ENCODE measurements at regions not wholly inside any gene's neighbourhood (a gene's known extent, or its start where the extent isn't known, plus 50 kb on each side); places are given as distances from the start of the nearest gene placed in this dataset.
"Not testable (repeated sequence)": the region's sequence is repeated elsewhere in the genome, so short reads cannot be mapped to it uniquely, and the experiment has no call there.

GRCh38 chr14:48710133-48710532 lies 876.0 kb downstream of the RPS29 start:
- no peaks in the 10 kb centered on the region for H3K9me3 ChIP-seq
- H3K27me3 ChIP-seq: no peaks in the 10 kb centered on the region
- 62 to 63% methylated on average over 1 of the region's 1 CpG for WGBS, 2 donors (ENCODE audit: low coverage in 1 of 2)
- in situ Hi-C loops (cut with MboI; ENCODE audit: low pct_ligation_motif_present in 1 of 4, low pct_unique_long_range_greater_than_20kb in 1 of 4, low sequenced_read_pairs in 3 of 4): no loop called here
- DNase-seq: no peak
- intact Hi-C loops (cut with DNase I; ENCODE audit: low total_unique reads): no loop called here
- no peaks in the 10 kb centered on the region for H3K4me1 ChIP-seq
- no peak for TF ChIP-seq POLR2A (IDR thresholded peaks at IDR 0.05)
- TF ChIP-seq, protein P1, sequence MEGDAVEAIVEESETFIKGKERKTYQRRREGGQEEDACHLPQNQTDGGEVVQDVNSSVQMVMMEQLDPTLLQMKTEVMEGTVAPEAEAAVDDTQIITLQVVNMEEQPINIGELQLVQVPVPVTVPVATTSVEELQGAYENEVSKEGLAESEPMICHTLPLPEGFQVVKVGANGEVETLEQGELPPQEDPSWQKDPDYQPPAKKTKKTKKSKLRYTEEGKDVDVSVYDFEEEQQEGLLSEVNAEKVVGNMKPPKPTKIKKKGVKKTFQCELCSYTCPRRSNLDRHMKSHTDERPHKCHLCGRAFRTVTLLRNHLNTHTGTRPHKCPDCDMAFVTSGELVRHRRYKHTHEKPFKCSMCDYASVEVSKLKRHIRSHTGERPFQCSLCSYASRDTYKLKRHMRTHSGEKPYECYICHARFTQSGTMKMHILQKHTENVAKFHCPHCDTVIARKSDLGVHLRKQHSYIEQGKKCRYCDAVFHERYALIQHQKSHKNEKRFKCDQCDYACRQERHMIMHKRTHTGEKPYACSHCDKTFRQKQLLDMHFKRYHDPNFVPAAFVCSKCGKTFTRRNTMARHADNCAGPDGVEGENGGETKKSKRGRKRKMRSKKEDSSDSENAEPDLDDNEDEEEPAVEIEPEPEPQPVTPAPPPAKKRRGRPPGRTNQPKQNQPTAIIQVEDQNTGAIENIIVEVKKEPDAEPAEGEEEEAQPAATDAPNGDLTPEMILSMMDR (IDR thresholded peaks at IDR 0.05): no peak
- TF ChIP-seq POLR2AphosphoS5 (IDR thresholded peaks at IDR 0.05): no peak
- no peak for TF ChIP-seq EP300 (IDR thresholded peaks at IDR 0.05; ENCODE audit: low read depth)
- no peak overlapping the region for H3K27ac ChIP-seq
- no peaks in the 10 kb centered on the region for H3K36me3 ChIP-seq
- H3K4me3 ChIP-seq: no peak overlapping the region

DNA sequence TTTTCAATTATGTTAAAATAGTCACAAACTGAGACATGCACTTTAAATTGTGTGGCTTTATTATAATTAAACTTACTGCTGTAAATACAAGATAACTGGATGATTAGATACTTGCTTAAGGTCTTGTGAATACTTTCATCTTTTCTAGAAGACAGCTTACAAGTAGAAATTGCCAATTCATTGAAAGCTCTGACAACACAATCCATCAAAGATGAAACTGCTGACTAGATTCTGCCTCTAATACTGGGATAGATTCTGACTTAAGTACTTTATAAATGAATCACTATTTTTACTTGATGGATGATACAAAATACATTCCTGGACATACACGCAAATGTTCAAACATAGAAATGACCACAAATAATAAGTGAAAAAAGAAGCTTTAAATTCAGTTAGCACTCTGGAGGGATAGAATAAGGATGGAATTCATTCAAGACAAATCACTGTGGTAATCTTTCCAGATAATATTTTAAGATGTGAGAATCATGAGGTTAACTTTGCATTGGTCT lies 876.8 kb downstream of the RPS29 start:
- no peak for DNase-seq
- 85 to 95% methylated on average over 1 of the region's 1 CpG for WGBS, 2 donors (ENCODE audit: low coverage in 1 of 2)
- in situ Hi-C loops (cut with MboI; ENCODE audit: low pct_ligation_motif_present in 1 of 4, low pct_unique_long_range_greater_than_20kb in 1 of 4, low sequenced_read_pairs in 3 of 4): no loop called here

GRCh38 chr14:48704639-48705038 lies 881.5 kb downstream of the RPS29 start:
- intact Hi-C loops (cut with DNase I; ENCODE audit: low total_unique reads) (no loop called here), in situ Hi-C loops (cut with MboI; ENCODE audit: low pct_ligation_motif_present in 1 of 4, low pct_unique_long_range_greater_than_20kb in 1 of 4, low sequenced_read_pairs in 3 of 4) (no loop called here)
- Histone ChIP-seq H3K27me3 (no peaks in the 10 kb centered on the region), H3K9me3 (no peaks in the 10 kb centered on the region), H3K4me1 (no peaks in the 10 kb centered on the region), H3K27ac (no peak overlapping the region), H3K4me3 (no peak overlapping the region), H3K36me3 (no peaks in the 10 kb centered on the region)
- TF ChIP-seq, protein P1 (IDR thresholded peaks at IDR 0.05): no peak
- TF ChIP-seq POLR2A (IDR thresholded peaks at IDR 0.05): no peak
- no peak for TF ChIP-seq POLR2AphosphoS5 (IDR thresholded peaks at IDR 0.05)
- TF ChIP-seq EP300 (IDR thresholded peaks at IDR 0.05; ENCODE audit: low read depth): no peak
- DNase-seq: no peak

More for the DNA sequence above, 876.8 kb downstream of the RPS29 start:
- H3K4me3 ChIP-seq: no peak overlapping the region
- no peak for TF ChIP-seq EP300 (IDR thresholded peaks at IDR 0.05; ENCODE audit: low read depth)
- H3K36me3 ChIP-seq: no peaks in the 10 kb centered on the region
- H3K4me1 ChIP-seq: no peaks in the 10 kb centered on the region
- intact Hi-C loops (cut with DNase I; ENCODE audit: low total_unique reads): no loop called here
- no peaks in the 10 kb centered on the region for H3K9me3 ChIP-seq
- H3K27ac ChIP-seq: no peak overlapping the region
- H3K27me3 ChIP-seq: no peaks in the 10 kb centered on the region

GRCh38 chr14:48703728-48704467 lies 882.3 kb downstream of the RPS29 start:
- Histone ChIP-seq H3K36me3 (no peaks in the 10 kb centered on the region), H3K9me3 (no peaks in the 10 kb centered on the region), H3K4me3 (no peak overlapping the region), H3K4me1 (no peaks in the 10 kb centered on the region), H3K27ac (no peak overlapping the region), H3K27me3 (no peaks in the 10 kb centered on the region)
- TF ChIP-seq, protein P1 (IDR thresholded peaks at IDR 0.05): no peak
- TF ChIP-seq EP300 (IDR thresholded peaks at IDR 0.05; ENCODE audit: low read depth) (no peak), POLR2A (IDR thresholded peaks at IDR 0.05) (no peak), POLR2AphosphoS5 (IDR thresholded peaks at IDR 0.05) (no peak)
- no peak for DNase-seq
- in situ Hi-C loops (cut with MboI; ENCODE audit: low pct_ligation_motif_present in 1 of 4, low pct_unique_long_range_greater_than_20kb in 1 of 4, low sequenced_read_pairs in 3 of 4): no loop called here
- intact Hi-C loops (cut with DNase I; ENCODE audit: low total_unique reads): no loop called here
- 16 to 27% methylated on average over 2 of the region's 2 CpGs for WGBS, 2 donors (ENCODE audit: low coverage in 1 of 2)

GRCh38 chr14:48697362-48697761 lies 888.8 kb downstream of the RPS29 start:
- DNase-seq; H3K27ac ChIP-seq; H3K9me3 ChIP-seq; H3K27me3 ChIP-seq; H3K4me3 ChIP-seq; in situ Hi-C loops (cut with MboI; ENCODE audit: low pct_ligation_motif_present in 1 of 4, low pct_unique_long_range_greater_than_20kb in 1 of 4, low sequenced_read_pairs in 3 of 4); H3K36me3 ChIP-seq; intact Hi-C loops (cut with DNase I; ENCODE audit: low total_unique reads); H3K4me1 ChIP-seq: not testable (repeated sequence)
- 90% methylated on average over 6 of the region's 6 CpGs; no CpG with 5 or more reads in 1 of the 2 donors for WGBS, 2 donors (ENCODE audit: low coverage in 1 of 2)
